ENCODE measurements at regions not wholly inside any gene's neighbourhood (a gene's known extent, or its start where the extent isn't known, plus 50 kb on each side); places are given as distances from the start of the nearest gene placed in this dataset.

GRCh38 chr15:26148156-26148860, 285.2 kb upstream of the ATP10A start (continued):
- TF ChIP-seq HMGXB4 (CRISPR knock-in tag; IDR thresholded peaks at IDR 0.05; ENCODE audit: borderline replicate concordance), result no peak
- no peak for TF ChIP-seq CHD2 (IDR thresholded peaks at IDR 0.05; ENCODE audit: low read length, partially characterized antibody)
- no peak for TF ChIP-seq RNF2 (IDR thresholded peaks at IDR 0.05; ENCODE audit: borderline replicate concordance, low read depth)
- no peak for TF ChIP-seq TFCP2L1 (CRISPR knock-in tag; IDR thresholded peaks at IDR 0.05)
- TF ChIP-seq HOXB5 (CRISPR knock-in tag; IDR thresholded peaks at IDR 0.05), result no peak

GRCh38 chr15:26146202-26146601, 283.1 kb upstream of the ATP10A start:
- TF ChIP-seq ATOH8 (CRISPR knock-in tag; IDR thresholded peaks at IDR 0.05; ENCODE audit: low read depth) (no peak), ESRRA (IDR thresholded peaks at IDR 0.05; ENCODE audit: borderline replicate concordance, low read length) (no peak), JUNB (IDR thresholded peaks at IDR 0.05) (no peak)
- no peaks in the 10 kb centered on the region for H3K9me3 ChIP-seq
- no peaks in the 10 kb centered on the region for H3K4me1 ChIP-seq
- H3K27ac ChIP-seq, result no peak overlapping the region
- WGBS (ENCODE audit: missing lambda C conversion rate), result under 1% methylated on average over 4 of the region's 4 CpGs
- CTCF ChIA-PET, result no interaction called here
- no peak overlapping the region for H3K4me3 ChIP-seq
- FAIRE-seq, result no peak
- no peak for ATAC-seq
- DNase-seq (ENCODE audit: low read depth in 1 of 2, low spot score in 1 of 2), result no peak
- POLR2A ChIA-PET, result no interaction called here
- no peak overlapping the region for H3K4me2 ChIP-seq

GRCh38 chr15:26145796-26146195, 282.7 kb upstream of the ATP10A start:
- ATAC-seq (no peak), FAIRE-seq (no peak), DNase-seq (ENCODE audit: low read depth in 1 of 2, low spot score in 1 of 2) (no peak)
- Histone ChIP-seq H3K27ac (no peak overlapping the region), H3K9me3 (no peaks in the 10 kb centered on the region), H3K4me1 (no peaks in the 10 kb centered on the region), H3K4me3 (no peak overlapping the region), H3K4me2 (no peak overlapping the region)
- ChIA-PET POLR2A (no interaction called here), CTCF (no interaction called here)
- 10% methylated on average over 2 of the region's 2 CpGs for WGBS (ENCODE audit: missing lambda C conversion rate)
- no peak for TF ChIP-seq HOXA7 (CRISPR knock-in tag; IDR thresholded peaks at IDR 0.05)
- no peak for TF ChIP-seq MAFK (IDR thresholded peaks at IDR 0.05; ENCODE audit: partially characterized antibody)

- DNase-seq (ENCODE audit: low read depth in 1 of 2, low spot score in 1 of 2) (no peak), FAIRE-seq (no peak), ATAC-seq (no peak)
- Histone ChIP-seq H3K4me3 (no peak overlapping the region), H3K27ac (no peak overlapping the region), H3K4me2 (no peak overlapping the region), H3K4me1 (no peaks in the 10 kb centered on the region), H3K9me3 (no peaks in the 10 kb centered on the region)
- WGBS (ENCODE audit: missing lambda C conversion rate), result 18% methylated on average over 4 of the region's 4 CpGs
- no peak for TF ChIP-seq ZNF302 (CRISPR knock-in tag; IDR thresholded peaks at IDR 0.05)
- no peak for TF ChIP-seq TFCP2L1 (CRISPR knock-in tag; IDR thresholded peaks at IDR 0.05)
- no peak for TF ChIP-seq MAZ (IDR thresholded peaks at IDR 0.05; ENCODE audit: borderline replicate concordance, low read depth, low read length)
- no peak for TF ChIP-seq EHF (CRISPR knock-in tag; IDR thresholded peaks at IDR 0.05)
- no peak for TF ChIP-seq CHD2 (IDR thresholded peaks at IDR 0.05; ENCODE audit: low read length, partially characterized antibody)
- no peak for TF ChIP-seq HOXA7 (CRISPR knock-in tag; IDR thresholded peaks at IDR 0.05)
- no peak for TF ChIP-seq HMGXB4 (CRISPR knock-in tag; IDR thresholded peaks at IDR 0.05; ENCODE audit: borderline replicate concordance)
- TF ChIP-seq CBX2 (IDR thresholded peaks at IDR 0.05; ENCODE audit: borderline replicate concordance, low read depth), result no peak
- no peak for TF ChIP-seq FOXS1 (CRISPR knock-in tag; IDR thresholded peaks at IDR 0.05)
- TF ChIP-seq HOXB13 (CRISPR knock-in tag; IDR thresholded peaks at IDR 0.05; ENCODE audit: low read depth), result no peak
- CTCF ChIA-PET, result no interaction called here
- POLR2A ChIA-PET, result no interaction called here
These were observed 281.7 kb upstream of the ATP10A start for GRCh38 chr15:26144836-26145235.

Measured in A549 (cell line).